ENCODE measurements at regions not wholly inside any gene's neighbourhood (a gene's known extent, or its start where the extent isn't known, plus 50 kb on each side); places are given as distances from the start of the nearest gene placed in this dataset.

DNA sequence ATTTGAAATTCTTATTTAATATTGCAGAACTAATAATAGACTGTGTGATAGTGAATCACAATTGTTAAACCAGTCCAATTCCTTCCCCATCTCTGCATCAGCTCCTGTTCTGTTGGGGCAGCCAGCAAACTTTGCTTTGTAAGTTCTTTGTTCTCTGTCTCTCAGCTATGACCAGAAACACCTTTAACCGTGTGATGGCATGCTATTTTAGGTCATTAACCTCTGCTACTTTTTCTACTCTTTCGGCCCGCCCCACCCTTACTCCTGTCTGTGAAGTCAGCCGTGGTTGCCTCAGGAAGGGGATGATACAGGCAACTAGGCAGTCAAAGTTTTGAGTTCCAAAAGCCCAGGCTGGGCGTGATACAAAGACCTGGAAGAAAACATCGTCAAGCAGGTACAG, 51.3 kb upstream of the EGFL6 start:
- TF ChIP-seq, protein P1, sequence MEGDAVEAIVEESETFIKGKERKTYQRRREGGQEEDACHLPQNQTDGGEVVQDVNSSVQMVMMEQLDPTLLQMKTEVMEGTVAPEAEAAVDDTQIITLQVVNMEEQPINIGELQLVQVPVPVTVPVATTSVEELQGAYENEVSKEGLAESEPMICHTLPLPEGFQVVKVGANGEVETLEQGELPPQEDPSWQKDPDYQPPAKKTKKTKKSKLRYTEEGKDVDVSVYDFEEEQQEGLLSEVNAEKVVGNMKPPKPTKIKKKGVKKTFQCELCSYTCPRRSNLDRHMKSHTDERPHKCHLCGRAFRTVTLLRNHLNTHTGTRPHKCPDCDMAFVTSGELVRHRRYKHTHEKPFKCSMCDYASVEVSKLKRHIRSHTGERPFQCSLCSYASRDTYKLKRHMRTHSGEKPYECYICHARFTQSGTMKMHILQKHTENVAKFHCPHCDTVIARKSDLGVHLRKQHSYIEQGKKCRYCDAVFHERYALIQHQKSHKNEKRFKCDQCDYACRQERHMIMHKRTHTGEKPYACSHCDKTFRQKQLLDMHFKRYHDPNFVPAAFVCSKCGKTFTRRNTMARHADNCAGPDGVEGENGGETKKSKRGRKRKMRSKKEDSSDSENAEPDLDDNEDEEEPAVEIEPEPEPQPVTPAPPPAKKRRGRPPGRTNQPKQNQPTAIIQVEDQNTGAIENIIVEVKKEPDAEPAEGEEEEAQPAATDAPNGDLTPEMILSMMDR (IDR thresholded peaks at IDR 0.05) = no peak

DNA sequence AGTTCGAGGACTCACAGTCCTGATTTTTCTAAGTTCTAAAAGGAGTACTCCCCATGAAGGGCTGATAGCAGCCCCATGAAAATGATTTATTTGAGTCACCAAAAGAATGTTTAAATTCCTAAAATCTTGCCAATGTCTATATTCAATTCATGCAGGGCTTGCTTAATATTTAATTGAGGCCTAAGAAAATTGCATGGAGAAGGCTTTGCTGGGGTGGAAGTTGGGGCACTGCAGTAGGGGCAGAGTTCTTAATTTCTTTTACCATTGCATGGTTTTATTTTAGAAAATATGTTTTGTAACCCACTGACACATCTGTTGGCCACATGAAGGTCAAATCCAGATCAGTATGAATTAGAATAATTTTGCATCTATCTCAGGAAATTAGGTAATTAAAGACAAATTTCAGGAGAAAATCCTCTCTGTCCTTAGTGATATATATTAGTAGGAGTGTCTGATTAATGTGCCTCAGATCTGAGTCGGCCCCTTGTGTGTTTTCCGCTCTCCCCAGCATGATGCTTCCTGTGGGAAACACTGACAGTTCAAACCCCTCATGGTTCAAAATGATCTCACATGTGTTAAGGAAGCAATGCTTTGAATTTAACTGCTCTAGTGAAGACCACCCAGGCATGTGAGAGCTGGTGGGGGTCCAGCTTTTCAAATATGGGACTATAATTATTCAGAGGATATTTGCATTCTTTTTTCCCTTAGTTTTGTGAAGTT, 54.0 kb upstream of the EGFL6 start:
- TF ChIP-seq, protein P1 (IDR thresholded peaks at IDR 0.05) = no peak

DNA sequence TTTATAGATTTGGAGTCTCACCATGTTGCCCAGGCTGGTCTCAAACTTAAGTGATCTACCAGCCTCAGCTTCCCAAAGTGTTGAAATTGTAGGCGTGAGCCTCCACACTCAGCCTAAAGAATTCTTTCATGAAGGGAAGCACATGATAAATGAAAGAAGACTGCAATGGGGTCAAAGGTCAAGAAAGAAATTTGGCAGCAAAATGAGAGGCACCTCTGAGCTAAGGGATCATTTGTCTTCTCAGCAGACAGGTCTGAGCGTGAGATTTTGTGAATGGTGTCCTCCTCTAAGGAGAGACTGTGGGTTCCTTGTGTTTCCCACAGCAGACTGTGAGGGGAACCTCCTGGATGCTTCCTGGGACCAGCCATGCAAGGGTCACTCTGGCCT, 57.5 kb upstream of the EGFL6 start:
- TF ChIP-seq, protein P1 (IDR thresholded peaks at IDR 0.05) = no peak

DNA sequence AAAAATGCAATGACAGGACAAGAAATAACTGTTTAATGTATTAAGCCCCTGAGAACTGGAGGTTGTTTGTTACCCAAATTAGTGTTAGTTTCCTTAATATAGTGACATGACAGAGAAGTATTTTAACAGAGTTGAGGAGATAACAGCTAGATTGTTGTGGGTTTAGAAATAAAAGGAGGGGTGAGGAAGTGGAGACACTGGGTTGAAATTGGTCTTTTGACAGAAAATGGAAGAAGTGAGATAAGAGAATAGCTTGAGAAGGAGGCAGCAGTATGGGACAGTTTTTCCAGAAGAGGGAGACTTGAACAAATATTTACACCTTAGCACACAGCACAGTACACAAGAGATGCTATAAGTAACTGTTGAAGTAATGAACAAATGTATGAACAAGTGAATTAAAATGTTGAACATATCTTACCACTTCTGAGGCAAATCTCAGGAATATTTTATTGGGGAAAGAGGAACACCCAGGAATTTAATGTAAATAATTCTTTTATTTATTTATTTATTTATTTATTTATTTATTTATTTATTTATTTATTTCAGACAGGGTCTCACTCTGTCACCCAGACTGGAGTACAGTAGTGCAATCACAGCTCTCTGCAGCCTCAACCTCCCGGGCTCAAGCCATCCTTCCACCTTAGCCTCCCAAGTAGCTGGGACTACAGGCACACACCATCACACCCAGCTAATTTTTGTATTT, 58.0 kb upstream of the EGFL6 start:
- TF ChIP-seq, protein P1 (IDR thresholded peaks at IDR 0.05) = no peak

DNA sequence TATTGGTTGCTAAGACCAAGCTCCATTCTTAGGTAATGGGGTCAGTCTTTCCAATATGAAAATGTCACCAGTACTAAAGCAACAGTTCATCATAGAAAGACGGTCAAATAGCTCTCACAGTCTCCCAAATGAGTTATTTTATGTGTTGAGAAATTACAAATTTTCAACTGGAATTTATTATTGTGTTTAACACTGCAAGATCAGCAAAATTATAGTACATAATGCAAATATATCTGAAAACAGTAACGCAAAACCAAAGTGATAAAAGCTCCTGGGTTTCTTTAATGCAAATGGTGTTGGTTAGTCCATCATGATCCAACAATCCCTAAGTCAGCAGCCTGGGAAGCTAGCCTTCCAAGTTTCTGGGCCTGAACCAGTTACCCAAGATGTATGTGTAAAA, 61.5 kb upstream of the EGFL6 start:
- TF ChIP-seq, protein P1 (IDR thresholded peaks at IDR 0.05) = no peak

DNA sequence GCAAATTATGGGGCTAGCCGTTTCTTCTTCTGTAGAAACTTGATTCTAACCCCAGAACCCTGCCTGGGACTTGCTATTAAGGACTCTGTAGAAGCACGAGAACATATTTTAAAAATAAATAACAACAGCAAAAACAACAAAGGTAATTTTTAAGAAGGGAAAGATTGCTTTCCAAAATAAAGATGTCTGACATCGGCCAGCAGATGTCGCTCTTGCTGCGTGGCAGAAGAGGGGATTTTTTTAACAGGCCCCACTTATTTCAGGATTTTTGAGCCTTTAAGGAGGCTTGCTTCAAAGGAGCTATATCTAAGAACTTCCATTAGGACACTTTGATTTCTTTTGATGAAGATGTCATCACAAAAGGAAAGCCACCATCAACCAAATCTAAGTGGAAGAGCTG, 62.8 kb upstream of the EGFL6 start:
- TF ChIP-seq, protein P1 (IDR thresholded peaks at IDR 0.05) = peak; percentile 53; the same call in 1 of the 2 replicates

DNA sequence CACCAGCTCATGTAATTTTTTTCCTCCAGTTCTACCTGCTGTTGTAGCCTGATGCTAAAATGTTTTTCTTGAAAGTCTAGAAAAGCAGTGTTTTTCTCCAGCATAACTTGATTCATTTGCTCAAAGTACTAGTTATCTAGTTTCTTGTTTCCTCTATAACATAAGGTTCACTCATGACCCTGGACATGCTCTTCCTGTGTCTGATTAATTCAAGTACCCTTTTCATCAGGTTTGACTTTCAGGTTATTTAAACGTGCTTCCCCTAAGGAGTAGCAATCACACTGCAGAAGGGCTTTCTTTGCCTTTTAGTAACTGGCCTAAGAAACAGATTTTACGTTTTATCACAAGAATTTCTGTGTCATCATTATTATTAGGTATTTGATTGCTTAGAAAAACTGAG, 66.8 kb upstream of the EGFL6 start:
- TF ChIP-seq, protein P1 (IDR thresholded peaks at IDR 0.05) = no peak
